ENCODE measurements at regions not wholly inside any gene's neighbourhood (a gene's known extent, or its start where the extent isn't known, plus 50 kb on each side); places are given as distances from the start of the nearest gene placed in this dataset.

- no peak for DNase-seq
Observed at GRCh38 chr7:40969641-40970040, 733.2 kb downstream of the INHBA start.

GRCh38 chr7:40966693-40967092, 736.2 kb downstream of the INHBA start:
- DNase-seq: no peak

- no peak for DNase-seq
Observed at GRCh38 chr7:40965774-40966173, 737.1 kb downstream of the INHBA start.

- DNase-seq: no peak
Observed at GRCh38 chr7:40965016-40965415, 737.9 kb downstream of the INHBA start.

- DNase-seq: no peak
Observed at GRCh38 chr7:40964610-40965009, 738.3 kb downstream of the INHBA start.

- no peak for DNase-seq
Observed at GRCh38 chr7:40959955-40960354, 742.9 kb downstream of the INHBA start.

- no peak for DNase-seq
Observed at GRCh38 chr7:40948239-40948638, 754.7 kb downstream of the INHBA start.

GRCh38 chr7:40947566-40947965, 755.3 kb downstream of the INHBA start:
- DNase-seq: no peak

- DNase-seq: no peak
Observed at GRCh38 chr7:40946549-40946948, 756.3 kb downstream of the INHBA start.

- no peak for DNase-seq
Observed at GRCh38 chr7:40945788-40946187, 757.1 kb downstream of the INHBA start.

- no peak for DNase-seq
Observed at GRCh38 chr7:40944981-40945585, 757.8 kb downstream of the INHBA start.

GRCh38 chr7:40937879-40938278, 765.0 kb downstream of the INHBA start:
- DNase-seq: no peak

- no peak for DNase-seq
Observed at GRCh38 chr7:40935435-40935834, 767.5 kb downstream of the INHBA start.

- DNase-seq: no peak
Observed at GRCh38 chr7:40923626-40924025, 779.3 kb downstream of the INHBA start.

GRCh38 chr7:40922316-40922670, 780.6 kb downstream of the INHBA start:
- no peak for DNase-seq

- DNase-seq: no peak
Observed at GRCh38 chr7:40921589-40922315, 781.1 kb downstream of the INHBA start.

- no peak for DNase-seq
Observed at GRCh38 chr7:40918701-40919271, 784.0 kb downstream of the SUGCT start.

GRCh38 chr7:40916813-40917212, 782.0 kb downstream of the SUGCT start:
- DNase-seq: no peak

GRCh38 chr7:40915071-40915470, 780.3 kb downstream of the SUGCT start:
- no peak for DNase-seq
